CD14-positive monocyte (primary cell): ENCODE measurements at regions not wholly inside any gene's neighbourhood (a gene's known extent, or its start where the extent isn't known, plus 50 kb on each side); places are given as distances from the start of the nearest gene placed in this dataset.

Experiments
- DNase-seq, 3 donors: peaks; one replicate each; pipeline ENCODE4 v3.0.0-alpha.2; 2011 to 2022
- H2AFZ ChIP-seq: 2 replicates; pipeline ENCODE4 v1.6.0; 2012; ENCODE audit warnings: mild to moderate bottlenecking, low read depth, low read length, inconsistent platforms; ENCODE audit not compliant: insufficient read depth, poor library complexity, severe bottlenecking
- H3K27ac ChIP-seq, 2 donors: 1 replicate in 1 of 2; 2 replicates in 1 of 2; pipeline ENCODE4 v1.5.1; 2012 to 2013; ENCODE audit warnings: low read length in 2 of 2, control low read depth in 1 of 2, inconsistent platforms in 1 of 2, low read depth in 1 of 2, mild to moderate bottlenecking in 1 of 2
- H3K27me3 ChIP-seq, 2 donors: one replicate each; pipeline versions ENCODE4 v1.6.0 to v1.6.1; 2011 to 2013; ENCODE audit warnings: low read length in 2 of 2; ENCODE audit not compliant: control insufficient read depth in 2 of 2, insufficient read depth in 2 of 2
- H3K36me3 ChIP-seq, 2 donors: replicated peaks in 1 of 2; 1 replicate in 1 of 2; 2 replicates in 1 of 2; pipeline versions ENCODE4 v1.5.1 to v1.6.1; 2012 to 2013; ENCODE audit warnings: low read length in 2 of 2, control low read depth in 1 of 2, inconsistent platforms in 1 of 2, mild to moderate bottlenecking in 1 of 2; ENCODE audit not compliant: insufficient read depth in 2 of 2, control insufficient read depth in 1 of 2
- H3K4me1 ChIP-seq, 2 donors: 1 replicate in 1 of 2; 2 replicates in 1 of 2; pipeline versions ENCODE4 v1.5.1 to v1.6.1; 2012 to 2013; ENCODE audit warnings: low read length in 2 of 2, control low read depth in 1 of 2, inconsistent platforms in 1 of 2, mild to moderate bottlenecking in 1 of 2, moderate library complexity in 1 of 2; ENCODE audit not compliant: insufficient read depth in 2 of 2, control insufficient read depth in 1 of 2
- H3K4me2 ChIP-seq: replicated peaks from 2 replicates; pipeline ENCODE3; 2012; ENCODE audit warnings: low read length, moderate library complexity, mild to moderate bottlenecking; ENCODE audit not compliant: poor library complexity, severe bottlenecking; ENCODE audit errors: extremely low read depth
- H3K4me3 ChIP-seq, 3 experiments: fragments of 200-600 bp in 1 of 3; sonication (generic) in 1 of 3; replicated peaks in 1 of 3; 1 replicate in 2 of 3; 2 replicates in 1 of 3; pipeline ENCODE4 v1.5.1; 2011 to 2013; ENCODE audit warnings: low read length in 3 of 3, mild to moderate bottlenecking in 3 of 3, control low read depth in 2 of 3, low read depth in 2 of 3, inconsistent platforms in 1 of 3, moderate library complexity in 1 of 3
- H3K79me2 ChIP-seq: 2 replicates; pipeline ENCODE4 v1.6.0; 2012; ENCODE audit warnings: mild to moderate bottlenecking, control low read depth, inconsistent platforms, low read length, moderate library complexity; ENCODE audit not compliant: insufficient read depth
- H3K9ac ChIP-seq: 2 replicates; pipeline ENCODE4 v1.6.0; 2017; ENCODE audit warnings: low read length, mild to moderate bottlenecking; ENCODE audit not compliant: insufficient read depth, poor library complexity, severe bottlenecking
- H3K9me3 ChIP-seq, 2 donors: replicated peaks in 1 of 2; 1 replicate in 1 of 2; 2 replicates in 1 of 2; pipeline versions ENCODE4 v1.5.1 to v1.6.1; 2012 to 2013; ENCODE audit warnings: low read length in 2 of 2, control low read depth in 1 of 2; ENCODE audit not compliant: control insufficient read depth in 1 of 2, insufficient read depth in 1 of 2
- H4K20me1 ChIP-seq: 2 replicates; pipeline ENCODE4 v1.6.0; 2012; ENCODE audit warnings: mild to moderate bottlenecking, low read length, control low read depth, moderate library complexity; ENCODE audit not compliant: insufficient read depth
- H3K27ac Mint-ChIP-seq, 7 donors: one replicate each; pipeline ENCODE4 v1.8.0; 2020; ENCODE audit warnings: mild to moderate bottlenecking in 7 of 7, mixed read lengths in 7 of 7, moderate library complexity in 6 of 7, inconsistent platforms in 2 of 7
- H3K27me3 Mint-ChIP-seq, 3 donors: one replicate each; pipeline ENCODE4 v1.8.0; 2021 to 2022; ENCODE audit warnings: low read depth in 3 of 3, mild to moderate bottlenecking in 3 of 3, mixed read lengths in 3 of 3, moderate library complexity in 3 of 3, inconsistent platforms in 1 of 3
- H3K36me3 Mint-ChIP-seq, 2 donors: one replicate each; pipeline ENCODE4 v1.8.0; 2020; ENCODE audit warnings: mixed read lengths in 2 of 2, inconsistent platforms in 1 of 2, mild to moderate bottlenecking in 1 of 2
- H3K4me1 Mint-ChIP-seq: one replicate; pipeline ENCODE4 v1.8.0; 2020; ENCODE audit warnings: mild to moderate bottlenecking, mixed read lengths
- H3K4me3 Mint-ChIP-seq, 2 donors: one replicate each; pipeline ENCODE4 v1.8.0; 2020; ENCODE audit warnings: mild to moderate bottlenecking in 2 of 2, mixed read lengths in 2 of 2, moderate library complexity in 1 of 2
- H3K9me3 Mint-ChIP-seq, 7 donors: one replicate each; pipeline ENCODE4 v1.8.0; 2020 to 2022; ENCODE audit warnings: mixed read lengths in 7 of 7, mild to moderate bottlenecking in 6 of 7, moderate library complexity in 6 of 7, inconsistent platforms in 2 of 7
- CTCF ChIP-seq: fragments of 200-600 bp; IDR thresholded peaks from one replicate; pipeline ENCODE4 v1.8.0; 2022; ENCODE audit warnings: antibody characterized with exemption, mild to moderate bottlenecking
- WGBS: methylation state at CpG from one replicate; pipeline ENCODE4 v1.1.5; 2013; ENCODE audit warnings: missing lambda C conversion rate; ENCODE audit not compliant: insufficient coverage; 5-methylcytosine and 5-hydroxymethylcytosine counted together
- intact Hi-C, 2 donors: fragments of 100-400 bp; cut with micrococcal nuclease; formaldehyde crosslinking; loops; one replicate each; pipeline versions ENCODE4 v1.15.0 to v1.15.1; 2023

DNA sequence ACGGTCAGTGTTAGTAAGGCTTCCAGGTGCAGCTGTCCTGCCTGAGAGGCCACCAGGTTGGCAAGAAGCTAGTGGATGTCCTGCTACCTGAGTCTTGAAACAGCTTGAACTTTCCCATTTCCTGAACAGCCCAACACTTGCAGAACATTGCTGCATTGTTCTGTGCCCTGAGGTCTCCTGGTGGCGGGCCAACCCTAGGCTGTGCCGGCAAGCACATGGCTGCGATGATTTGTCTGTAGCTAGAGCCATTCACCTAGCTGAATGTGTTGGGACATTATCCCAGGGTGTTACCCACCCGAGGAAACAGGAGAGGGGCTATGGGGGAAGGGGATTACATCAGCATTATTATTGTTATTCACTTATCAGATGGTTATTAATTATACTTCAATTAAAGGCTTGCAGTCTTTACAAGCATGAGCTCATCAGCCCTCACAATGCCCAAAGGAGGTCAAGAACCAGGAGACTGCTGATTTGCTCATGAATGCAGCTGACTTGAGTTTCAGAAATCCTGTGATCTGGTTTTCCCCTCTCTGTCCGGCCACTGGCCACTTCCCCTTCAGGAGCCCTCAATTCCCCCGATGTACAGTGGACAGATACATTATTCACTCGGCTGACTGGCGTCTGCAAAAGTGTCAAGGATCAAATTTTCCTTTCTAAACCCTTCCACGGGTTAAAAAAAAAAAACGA is 187.6 kb upstream of the TSC22D1 start:
- Histone ChIP-seq H3K36me3 (no peaks in the 10 kb centered on the region), H3K79me2 (no peaks in the 10 kb centered on the region), H3K4me2 (no peak overlapping the region), H3K27me3 (no peaks in the 10 kb centered on the region), H3K4me3 (no peak overlapping the region), H3K4me1 (no peaks in the 10 kb centered on the region), H3K9me3 (no peaks in the 10 kb centered on the region), H3K9ac (peak overlapping the region; percentile 32), H4K20me1 (no peaks in the 10 kb centered on the region), H3K27ac (no peak overlapping the region), H2AFZ (no peak overlapping the region)
- Mint-ChIP-seq H3K4me1 (peaks cover 6% of the 10 kb centered on the region), H3K36me3 (no peaks in the 10 kb centered on the region), H3K27me3 (peaks cover 3 to 10% (median 7%) of the 10 kb centered on the region in 3 donors), H3K27ac (no peak overlapping the region), H3K9me3 (peaks cover 0 to 1% (median 0%) of the 10 kb centered on the region in 7 donors), H3K4me3 (no peak overlapping the region)
- 68% methylated on average over 7 of the region's 11 CpGs for WGBS
- TF ChIP-seq CTCF, result no peak
- no peak for DNase-seq
- intact Hi-C loops, result no loop called here

DNA sequence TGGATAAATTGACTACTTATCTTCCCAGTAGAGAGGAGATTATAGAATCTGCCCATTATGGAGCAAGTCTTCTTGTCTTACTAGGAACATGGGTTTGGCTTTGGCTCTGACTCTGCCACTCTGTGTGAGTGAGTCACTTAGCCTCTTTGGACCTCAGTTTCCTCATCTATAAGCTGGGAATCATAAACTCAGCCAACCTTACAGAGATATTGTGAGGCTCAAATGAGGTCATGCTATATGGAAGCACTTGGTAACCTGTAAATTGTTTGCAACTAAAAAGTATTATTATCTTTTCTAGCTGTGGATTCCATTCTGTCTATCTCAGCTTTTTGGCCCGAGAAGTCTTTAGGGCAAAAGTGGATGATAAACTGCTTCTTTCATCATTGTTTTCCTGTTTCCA is 186.8 kb upstream of the TSC22D1 start:
- H3K9ac ChIP-seq, result no peak overlapping the region
- no peak overlapping the region for H3K4me2 ChIP-seq
- H3K27ac ChIP-seq, result no peak overlapping the region
- no peak overlapping the region for H3K4me3 ChIP-seq
- H4K20me1 ChIP-seq, result no peaks in the 10 kb centered on the region
- H3K4me1 ChIP-seq, result no peaks in the 10 kb centered on the region
- H3K9me3 Mint-ChIP-seq, result peaks cover 0 to 1% (median 0%) of the 10 kb centered on the region in 7 donors
- DNase-seq, result no peak
- no peaks in the 10 kb centered on the region for H3K36me3 Mint-ChIP-seq
- no peak for TF ChIP-seq CTCF
- H3K27me3 Mint-ChIP-seq, result peaks cover 3 to 10% (median 4%) of the 10 kb centered on the region in 3 donors
- no peak overlapping the region for H3K27ac Mint-ChIP-seq
- no peak overlapping the region for H3K4me3 Mint-ChIP-seq
- H2AFZ ChIP-seq, result no peak overlapping the region
- H3K36me3 ChIP-seq, result no peaks in the 10 kb centered on the region
- H3K79me2 ChIP-seq, result no peaks in the 10 kb centered on the region
- no peaks in the 10 kb centered on the region for H3K27me3 ChIP-seq
- peaks cover 6% of the 10 kb centered on the region for H3K4me1 Mint-ChIP-seq
- no peaks in the 10 kb centered on the region for H3K9me3 ChIP-seq
- no CpG with 5 or more reads among the region's 1 CpG for WGBS
- intact Hi-C loops, result no loop called here
